ENCODE measurements at regions not wholly inside any gene's neighbourhood (a gene's known extent, or its start where the extent isn't known, plus 50 kb on each side); places are given as distances from the start of the nearest gene placed in this dataset.
A peak's percentile ranks its signal among the peaks of the same experiment; 100 is the strongest.
"Not testable (repeated sequence)": the region's sequence is repeated elsewhere in the genome, so short reads cannot be mapped to it uniquely, and the experiment has no call there.

GRCh38 chr5:102154791-102155605, 141.1 kb downstream of the SLCO4C1 start:
- not testable (repeated sequence) for H3K9ac ChIP-seq (ENCODE audit: low read length); H2AK5ac ChIP-seq (ENCODE audit: low read length); H3K23ac ChIP-seq (ENCODE audit: low read length); H3K4me1 ChIP-seq (ENCODE audit: control insufficient read depth in 1 of 2, insufficient read depth in 2 of 2, low read length in 2 of 2); H2AFZ ChIP-seq (ENCODE audit: insufficient read depth, low read length, poor library complexity); H3K79me2 ChIP-seq (ENCODE audit: control insufficient read depth, insufficient read depth, low read length, poor library complexity); H4K12ac ChIP-seq (ENCODE audit: low read depth, low read length); H2BK5ac ChIP-seq (ENCODE audit: low read depth, low read length, poor library complexity); H3K4ac ChIP-seq (ENCODE audit: low read depth, low read length); H3K18ac ChIP-seq (ENCODE audit: low read length); H3K14ac ChIP-seq (ENCODE audit: low read length); H3K36me3 ChIP-seq (ENCODE audit: control insufficient read depth in 1 of 2, insufficient read depth in 2 of 2, low read length in 2 of 2); H3K27me3 ChIP-seq (ENCODE audit: insufficient read depth, low read length); H3K4me3 ChIP-seq (ENCODE audit: low read depth, low read length); H3K4me2 ChIP-seq (ENCODE audit: low read length); H4K91ac ChIP-seq (ENCODE audit: low read depth, low read length); H2BK120ac ChIP-seq (ENCODE audit: insufficient read depth, low read length, poor library complexity); H3K27ac ChIP-seq (ENCODE audit: low read depth, low read length); H3K9me3 ChIP-seq (ENCODE audit: insufficient read depth, low read depth, low read length); H2BK12ac ChIP-seq (ENCODE audit: low read length); H4K8ac ChIP-seq (ENCODE audit: low read depth, low read length); H3K79me1 ChIP-seq (ENCODE audit: low read length)
- peak; percentile 1 to 50 for DNase-seq
- WGBS (ENCODE audit: extremely low coverage, insufficient coverage, insufficient read length), result no CpG with 5 or more reads among the region's 54 CpGs

- Histone ChIP-seq H3K18ac (ENCODE audit: low read length) (no peak overlapping the region), H3K14ac (ENCODE audit: low read length) (no peak overlapping the region), H4K8ac (ENCODE audit: low read depth, low read length) (no peak overlapping the region), H2BK5ac (ENCODE audit: low read depth, low read length, poor library complexity) (no peak overlapping the region), H2AFZ (ENCODE audit: insufficient read depth, low read length, poor library complexity) (no peak overlapping the region), H3K9me3 (ENCODE audit: insufficient read depth, low read depth, low read length) (no peaks in the 10 kb centered on the region), H2BK120ac (ENCODE audit: insufficient read depth, low read length, poor library complexity) (no peak overlapping the region), H2BK12ac (ENCODE audit: low read length) (no peak overlapping the region), H3K36me3 (ENCODE audit: control insufficient read depth in 1 of 2, insufficient read depth in 2 of 2, low read length in 2 of 2) (no peaks in the 10 kb centered on the region), H3K23ac (ENCODE audit: low read length) (no peak overlapping the region), H3K9ac (ENCODE audit: low read length) (no peak overlapping the region), H4K91ac (ENCODE audit: low read depth, low read length) (no peak overlapping the region), H3K27ac (ENCODE audit: low read depth, low read length) (no peak overlapping the region), H3K79me1 (ENCODE audit: low read length) (no peaks in the 10 kb centered on the region), H4K12ac (ENCODE audit: low read depth, low read length) (no peak overlapping the region), H3K4me3 (ENCODE audit: low read depth, low read length) (no peak overlapping the region), H3K79me2 (ENCODE audit: control insufficient read depth, insufficient read depth, low read length, poor library complexity) (no peaks in the 10 kb centered on the region), H2AK5ac (ENCODE audit: low read length) (no peak overlapping the region), H3K4me1 (ENCODE audit: control insufficient read depth in 1 of 2, insufficient read depth in 2 of 2, low read length in 2 of 2) (no peaks in the 10 kb centered on the region), H3K4me2 (ENCODE audit: low read length) (no peak overlapping the region), H3K4ac (ENCODE audit: low read depth, low read length) (no peak overlapping the region), H3K27me3 (ENCODE audit: insufficient read depth, low read length) (no peaks in the 10 kb centered on the region)
- WGBS (ENCODE audit: extremely low coverage, insufficient coverage, insufficient read length), result no CpG with 5 or more reads among the region's 2 CpGs
- DNase-seq, result no peak
Observed at GRCh38 chr5:102154291-102154690, 141.8 kb downstream of the SLCO4C1 start.

- no peak overlapping the region for H3K27ac ChIP-seq (ENCODE audit: low read depth, low read length)
- no peak overlapping the region for H4K12ac ChIP-seq (ENCODE audit: low read depth, low read length)
- no peak overlapping the region for H3K9ac ChIP-seq (ENCODE audit: low read length)
- H3K18ac ChIP-seq (ENCODE audit: low read length), result no peak overlapping the region
- H3K14ac ChIP-seq (ENCODE audit: low read length), result no peak overlapping the region
- no peak overlapping the region for H2BK120ac ChIP-seq (ENCODE audit: insufficient read depth, low read length, poor library complexity)
- H3K36me3 ChIP-seq (ENCODE audit: control insufficient read depth in 1 of 2, insufficient read depth in 2 of 2, low read length in 2 of 2), result no peaks in the 10 kb centered on the region
- H4K8ac ChIP-seq (ENCODE audit: low read depth, low read length), result no peak overlapping the region
- no CpG with 5 or more reads among the region's 5 CpGs for WGBS (ENCODE audit: extremely low coverage, insufficient coverage, insufficient read length)
- H3K79me2 ChIP-seq (ENCODE audit: control insufficient read depth, insufficient read depth, low read length, poor library complexity), result no peaks in the 10 kb centered on the region
- no peak overlapping the region for H4K91ac ChIP-seq (ENCODE audit: low read depth, low read length)
- no peaks in the 10 kb centered on the region for H3K4me1 ChIP-seq (ENCODE audit: control insufficient read depth in 1 of 2, insufficient read depth in 2 of 2, low read length in 2 of 2)
- H3K27me3 ChIP-seq (ENCODE audit: insufficient read depth, low read length), result no peaks in the 10 kb centered on the region
- H3K4ac ChIP-seq (ENCODE audit: low read depth, low read length), result no peak overlapping the region
- no peak overlapping the region for H3K23ac ChIP-seq (ENCODE audit: low read length)
- no peak overlapping the region for H2BK12ac ChIP-seq (ENCODE audit: low read length)
- H2AFZ ChIP-seq (ENCODE audit: insufficient read depth, low read length, poor library complexity), result no peak overlapping the region
- H3K4me3 ChIP-seq (ENCODE audit: low read depth, low read length), result no peak overlapping the region
- H3K79me1 ChIP-seq (ENCODE audit: low read length), result no peaks in the 10 kb centered on the region
- H2AK5ac ChIP-seq (ENCODE audit: low read length), result no peak overlapping the region
- H3K9me3 ChIP-seq (ENCODE audit: insufficient read depth, low read depth, low read length), result no peaks in the 10 kb centered on the region
- DNase-seq, result peak; percentile 15 to 70
- no peak overlapping the region for H3K4me2 ChIP-seq (ENCODE audit: low read length)
- H2BK5ac ChIP-seq (ENCODE audit: low read depth, low read length, poor library complexity), result no peak overlapping the region
Observed at GRCh38 chr5:102153003-102153759, 142.9 kb downstream of the SLCO4C1 start.

- Histone ChIP-seq H2BK120ac (ENCODE audit: insufficient read depth, low read length, poor library complexity) (no peak overlapping the region), H3K27ac (ENCODE audit: low read depth, low read length) (no peak overlapping the region), H2AFZ (ENCODE audit: insufficient read depth, low read length, poor library complexity) (no peak overlapping the region), H4K91ac (ENCODE audit: low read depth, low read length) (no peak overlapping the region), H3K79me1 (ENCODE audit: low read length) (no peaks in the 10 kb centered on the region), H4K12ac (ENCODE audit: low read depth, low read length) (no peak overlapping the region), H3K14ac (ENCODE audit: low read length) (no peak overlapping the region), H3K18ac (ENCODE audit: low read length) (no peak overlapping the region), H3K4me2 (ENCODE audit: low read length) (no peak overlapping the region), H3K36me3 (ENCODE audit: control insufficient read depth in 1 of 2, insufficient read depth in 2 of 2, low read length in 2 of 2) (no peaks in the 10 kb centered on the region), H2BK5ac (ENCODE audit: low read depth, low read length, poor library complexity) (no peak overlapping the region), H3K27me3 (ENCODE audit: insufficient read depth, low read length) (no peaks in the 10 kb centered on the region), H3K79me2 (ENCODE audit: control insufficient read depth, insufficient read depth, low read length, poor library complexity) (no peaks in the 10 kb centered on the region), H3K23ac (ENCODE audit: low read length) (no peak overlapping the region), H3K9me3 (ENCODE audit: insufficient read depth, low read depth, low read length) (no peaks in the 10 kb centered on the region), H3K4ac (ENCODE audit: low read depth, low read length) (no peak overlapping the region), H3K4me3 (ENCODE audit: low read depth, low read length) (no peak overlapping the region), H4K8ac (ENCODE audit: low read depth, low read length) (no peak overlapping the region), H3K9ac (ENCODE audit: low read length) (no peak overlapping the region), H2AK5ac (ENCODE audit: low read length) (no peak overlapping the region), H2BK12ac (ENCODE audit: low read length) (no peak overlapping the region), H3K4me1 (ENCODE audit: control insufficient read depth in 1 of 2, insufficient read depth in 2 of 2, low read length in 2 of 2) (no peaks in the 10 kb centered on the region)
- DNase-seq, result peak; percentile 24 to 89
- WGBS (ENCODE audit: extremely low coverage, insufficient coverage, insufficient read length), result no CpG with 5 or more reads among the region's 2 CpGs
Observed at GRCh38 chr5:102139029-102139428, 157.1 kb downstream of the SLCO4C1 start.

All from trophoblast cell (in vitro differentiated cells and primary cell).